CD4-positive, alpha-beta memory T cell (primary cell): ENCODE measurements at regions not wholly inside any gene's neighbourhood (a gene's known extent, or its start where the extent isn't known, plus 50 kb on each side); places are given as distances from the start of the nearest gene placed in this dataset.

ENCODE experiments used
- CTCF ChIA-PET: fragments of 350-600 bp; sonication (Branson Sonifier 250); formaldehyde crosslinking; loops from one replicate; lab custom pipeline; 2021; ENCODE audit warnings: inconsistent platforms; ENCODE audit not compliant: partially characterized antibody; lab: Charles Lee
- POLR2A ChIA-PET: fragments of 350-600 bp; sonication (Branson Sonifier 250); formaldehyde crosslinking; loops from one replicate; lab custom pipeline; 2021; ENCODE audit not compliant: partially characterized antibody; lab: Charles Lee
- DNase-seq, 5 donors: peaks; one replicate each; pipeline versions ENCODE4 v3.0.0 to v3.0.0-alpha.2; 2020 to 2022; ENCODE audit warnings: mixed read lengths in 1 of 5
- H3K27ac ChIP-seq: one replicate; pipeline ENCODE4 v1.7.0; 2013; ENCODE audit warnings: low read depth, low read length
- H3K27me3 ChIP-seq: 2 replicates; pipeline ENCODE4 v1.7.0; 2013; ENCODE audit warnings: mild to moderate bottlenecking, low read length, moderate library complexity; ENCODE audit not compliant: insufficient read depth
- H3K36me3 ChIP-seq: 2 replicates; pipeline ENCODE4 v1.7.0; 2013; ENCODE audit warnings: mild to moderate bottlenecking, low read length, moderate library complexity; ENCODE audit not compliant: insufficient read depth
- H3K4me1 ChIP-seq: 2 replicates; pipeline ENCODE4 v1.7.0; 2013; ENCODE audit warnings: mild to moderate bottlenecking, low read length, moderate library complexity; ENCODE audit not compliant: insufficient read depth
- H3K4me3 ChIP-seq, 2 donors: one replicate each; pipeline ENCODE4 v1.7.0; 2013; ENCODE audit warnings: low read length in 2 of 2, mild to moderate bottlenecking in 1 of 2
- H3K9me3 ChIP-seq, 2 donors: one replicate each; pipeline ENCODE4 v1.7.0; 2013; ENCODE audit warnings: low read length in 2 of 2, control low read depth in 1 of 2; ENCODE audit not compliant: control insufficient read depth in 1 of 2
- H3K27ac Mint-ChIP-seq, 7 donors: one replicate each; pipeline ENCODE4 v1.8.0; 2020 to 2021; ENCODE audit warnings: mixed read lengths in 7 of 7, mild to moderate bottlenecking in 6 of 7, inconsistent platforms in 3 of 7, moderate library complexity in 3 of 7
- H3K27me3 Mint-ChIP-seq, 2 donors: one replicate each; pipeline ENCODE4 v1.8.0; 2020 to 2021; ENCODE audit warnings: mixed read lengths in 2 of 2
- H3K36me3 Mint-ChIP-seq, 2 donors: one replicate each; pipeline ENCODE4 v1.8.0; 2020 to 2021; ENCODE audit warnings: mixed read lengths in 2 of 2, inconsistent platforms in 1 of 2, mild to moderate bottlenecking in 1 of 2
- H3K4me1 Mint-ChIP-seq, 4 donors: one replicate each; pipeline ENCODE4 v1.8.0; 2020 to 2021; ENCODE audit warnings: mixed read lengths in 4 of 4, mild to moderate bottlenecking in 1 of 4
- H3K4me3 Mint-ChIP-seq, 8 donors: one replicate each; pipeline ENCODE4 v1.8.0; 2020 to 2021; ENCODE audit warnings: mixed read lengths in 8 of 8, mild to moderate bottlenecking in 7 of 8, moderate library complexity in 6 of 8, inconsistent platforms in 3 of 8
- H3K9me3 Mint-ChIP-seq, 8 donors: one replicate each; pipeline ENCODE4 v1.8.0; 2020 to 2021; ENCODE audit warnings: mixed read lengths in 8 of 8, mild to moderate bottlenecking in 5 of 8, inconsistent platforms in 3 of 8, moderate library complexity in 1 of 8
- intact Hi-C: fragments of 100-400 bp; cut with micrococcal nuclease; formaldehyde crosslinking; loops from one replicate; pipeline ENCODE4 v1.15.1; 2023

DNA sequence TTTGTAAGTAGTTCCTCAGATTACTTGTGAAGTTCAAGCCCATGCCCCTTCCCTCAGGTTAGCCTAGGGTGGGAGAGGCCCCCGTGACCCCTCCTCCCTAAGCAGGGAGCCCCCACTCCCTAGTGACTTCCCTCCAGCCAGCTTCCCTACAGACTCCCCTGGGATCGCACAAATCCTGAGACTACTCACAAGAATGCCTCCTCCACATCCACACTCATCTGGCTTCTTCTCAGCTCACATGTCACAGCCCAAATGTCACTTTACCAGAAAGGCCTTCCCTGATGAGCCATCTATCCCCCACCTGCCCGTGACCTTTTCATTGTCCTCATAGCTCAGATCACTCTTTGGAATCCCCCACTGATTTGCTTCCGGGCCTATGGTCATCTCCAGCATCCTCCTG is 96.7 kb upstream of the ARAP3 start:
- ChIA-PET POLR2A (no interaction called here), CTCF (no interaction called here)
- intact Hi-C loops = no loop called here
- Histone ChIP-seq H3K9me3 (no peaks in the 10 kb centered on the region), H3K27me3 (no peaks in the 10 kb centered on the region), H3K36me3 (no peaks in the 10 kb centered on the region), H3K4me1 (no peaks in the 10 kb centered on the region), H3K27ac (no peak overlapping the region), H3K4me3 (no peak overlapping the region)
- no peak overlapping the region for H3K4me3 Mint-ChIP-seq
- no peak overlapping the region for H3K27ac Mint-ChIP-seq
- H3K36me3 Mint-ChIP-seq = no peaks in the 10 kb centered on the region
- H3K27me3 Mint-ChIP-seq = peaks cover 0 to 12% of the 10 kb centered on the region in 2 donors
- no peaks in the 10 kb centered on the region for H3K9me3 Mint-ChIP-seq
- H3K4me1 Mint-ChIP-seq = no peaks in the 10 kb centered on the region
- DNase-seq = no peak

DNA sequence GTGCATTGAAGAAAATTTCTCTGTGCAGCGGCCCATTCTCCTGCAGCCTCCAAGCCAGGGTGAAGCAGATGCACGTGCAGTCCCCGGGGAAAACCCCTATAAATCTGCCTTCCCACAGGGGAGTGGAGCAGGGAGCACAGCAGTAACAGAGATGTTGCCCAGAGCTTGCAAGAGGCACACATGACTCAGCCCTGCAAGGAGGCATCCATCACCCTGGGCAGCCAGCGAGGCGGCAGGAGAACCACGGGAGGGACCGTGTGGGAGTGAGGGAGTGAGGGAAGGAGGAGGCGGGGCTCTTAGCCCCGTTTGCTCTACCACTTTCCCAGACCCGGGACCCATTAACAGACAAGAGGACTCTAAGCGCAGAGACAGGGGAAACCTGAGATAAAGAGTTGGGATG is 96.2 kb upstream of the ARAP3 start:
- POLR2A ChIA-PET = no interaction called here
- intact Hi-C loops = no loop called here
- H3K9me3 ChIP-seq = no peaks in the 10 kb centered on the region
- Mint-ChIP-seq H3K36me3 (no peaks in the 10 kb centered on the region), H3K27ac (no peak overlapping the region), H3K4me3 (no peak overlapping the region), H3K27me3 (peaks cover 0 to 11% of the 10 kb centered on the region in 2 donors), H3K4me1 (no peaks in the 10 kb centered on the region), H3K9me3 (no peaks in the 10 kb centered on the region)
- no peaks in the 10 kb centered on the region for H3K27me3 ChIP-seq
- H3K36me3 ChIP-seq = no peaks in the 10 kb centered on the region
- H3K4me1 ChIP-seq = no peaks in the 10 kb centered on the region
- H3K27ac ChIP-seq = no peak overlapping the region
- CTCF ChIA-PET = no interaction called here
- no peak for DNase-seq
- no peak overlapping the region for H3K4me3 ChIP-seq

DNA sequence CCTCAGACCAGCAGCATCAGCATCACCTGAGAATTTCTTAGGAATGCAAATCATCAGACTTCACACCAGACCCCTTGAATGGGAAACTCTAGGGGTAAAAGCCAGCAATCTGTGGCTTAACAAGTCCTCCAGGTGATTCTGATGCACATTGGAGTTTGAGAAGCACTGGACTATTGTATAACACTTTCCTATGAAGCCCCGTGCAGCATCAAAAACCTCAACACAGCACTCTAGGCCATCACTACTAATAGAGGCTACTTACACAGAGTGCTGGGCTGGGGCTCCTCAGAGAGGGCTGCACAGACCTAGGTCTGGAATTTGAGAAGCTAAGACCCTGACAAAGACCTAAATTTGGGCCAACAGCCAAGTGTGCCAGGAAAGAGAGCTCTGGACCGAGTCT is 95.7 kb upstream of the ARAP3 start:
- DNase-seq = no peak
- no peaks in the 10 kb centered on the region for H3K36me3 Mint-ChIP-seq
- H3K27ac ChIP-seq = no peak overlapping the region
- H3K27me3 ChIP-seq = no peaks in the 10 kb centered on the region
- no peak overlapping the region for H3K4me3 ChIP-seq
- no peaks in the 10 kb centered on the region for H3K36me3 ChIP-seq
- CTCF ChIA-PET = no interaction called here
- no peaks in the 10 kb centered on the region for H3K4me1 Mint-ChIP-seq
- H3K27me3 Mint-ChIP-seq = peaks cover 0 to 11% of the 10 kb centered on the region in 2 donors
- H3K4me3 Mint-ChIP-seq = no peak overlapping the region
- POLR2A ChIA-PET = no interaction called here
- H3K27ac Mint-ChIP-seq = no peak overlapping the region
- no peaks in the 10 kb centered on the region for H3K9me3 ChIP-seq
- no peaks in the 10 kb centered on the region for H3K9me3 Mint-ChIP-seq
- H3K4me1 ChIP-seq = no peaks in the 10 kb centered on the region
- intact Hi-C loops = no loop called here

DNA sequence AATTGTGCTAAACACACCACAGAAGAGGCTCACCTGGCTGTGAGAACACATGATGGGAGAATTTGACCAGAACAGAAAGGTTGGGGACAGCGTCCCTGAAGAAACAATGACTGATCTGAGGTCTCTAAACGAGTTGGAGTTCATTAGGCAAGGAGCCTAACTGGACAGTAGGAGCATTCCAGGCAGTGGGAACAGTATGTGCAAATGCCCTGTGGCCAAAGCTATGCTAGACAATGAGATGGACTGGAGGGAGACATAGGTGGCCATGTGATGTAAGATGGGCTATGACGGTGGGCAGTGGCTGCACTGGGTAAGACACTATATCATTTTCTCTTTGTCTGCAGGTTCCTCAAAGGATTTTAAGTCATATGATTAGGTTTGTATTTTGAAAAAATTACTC is 95.1 kb upstream of the ARAP3 start:
- Mint-ChIP-seq H3K9me3 (no peaks in the 10 kb centered on the region), H3K27me3 (peaks cover 3 to 11% of the 10 kb centered on the region in 2 donors), H3K4me3 (no peak overlapping the region), H3K4me1 (no peaks in the 10 kb centered on the region), H3K36me3 (no peaks in the 10 kb centered on the region), H3K27ac (no peak overlapping the region)
- no peaks in the 10 kb centered on the region for H3K36me3 ChIP-seq
- ChIA-PET CTCF (no interaction called here), POLR2A (no interaction called here)
- intact Hi-C loops = no loop called here
- H3K4me3 ChIP-seq = no peak overlapping the region
- DNase-seq = no peak
- no peaks in the 10 kb centered on the region for H3K4me1 ChIP-seq
- H3K9me3 ChIP-seq = no peaks in the 10 kb centered on the region
- no peak overlapping the region for H3K27ac ChIP-seq
- no peaks in the 10 kb centered on the region for H3K27me3 ChIP-seq

DNA sequence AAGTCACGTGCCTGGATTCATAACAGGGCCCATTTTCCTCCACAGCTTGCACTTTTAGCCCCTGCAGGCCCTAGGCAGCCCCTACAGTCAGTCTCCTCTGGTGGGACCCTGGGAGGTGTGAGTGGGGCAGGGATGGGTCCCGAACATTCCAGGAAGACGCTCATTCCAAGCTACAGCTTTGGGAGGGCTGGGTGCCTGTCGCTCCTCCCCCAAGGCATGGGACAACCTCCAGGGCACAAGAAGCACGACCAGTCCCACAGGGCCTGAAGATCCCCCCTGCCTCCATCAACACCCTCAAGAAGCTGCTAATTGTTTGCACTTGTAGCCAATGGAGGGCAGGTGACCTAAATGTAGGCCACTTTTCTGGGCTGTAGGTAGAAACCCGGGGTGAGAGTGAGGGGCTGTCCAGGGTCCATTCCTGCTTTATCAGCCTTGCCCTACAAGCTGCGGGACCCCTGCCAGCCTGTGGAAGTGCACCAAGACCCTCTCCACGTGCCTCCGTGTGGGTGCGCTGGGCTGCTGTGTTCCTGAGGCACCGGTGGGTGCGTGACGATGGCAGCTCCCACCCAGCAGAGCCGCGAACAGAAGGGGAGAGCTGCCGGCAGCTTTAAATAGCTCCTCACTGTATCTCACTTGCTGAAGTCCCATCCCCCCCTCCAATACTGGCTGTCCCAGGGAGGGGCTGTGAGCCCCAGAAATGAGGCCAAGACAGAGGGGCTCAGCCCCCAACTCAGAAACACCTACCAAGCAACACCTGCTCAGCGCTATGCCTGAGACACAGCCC is 91.9 kb upstream of the ARAP3 start:
- no peak overlapping the region for H3K27ac ChIP-seq
- H3K36me3 Mint-ChIP-seq = no peaks in the 10 kb centered on the region
- H3K4me1 ChIP-seq = no peaks in the 10 kb centered on the region
- no peaks in the 10 kb centered on the region for H3K4me1 Mint-ChIP-seq
- H3K4me3 Mint-ChIP-seq = no peak overlapping the region
- no peak for DNase-seq
- H3K9me3 ChIP-seq = no peaks in the 10 kb centered on the region
- ChIA-PET POLR2A (no interaction called here), CTCF (no interaction called here)
- peaks cover 6 to 7% of the 10 kb centered on the region in 2 donors for H3K27me3 Mint-ChIP-seq
- H3K36me3 ChIP-seq = no peaks in the 10 kb centered on the region
- H3K27ac Mint-ChIP-seq = no peak overlapping the region
- no peaks in the 10 kb centered on the region for H3K27me3 ChIP-seq
- intact Hi-C loops = no loop called here
- no peak overlapping the region for H3K4me3 ChIP-seq
- peaks cover 0 to 1% (median 0%) of the 10 kb centered on the region in 8 donors for H3K9me3 Mint-ChIP-seq

DNA sequence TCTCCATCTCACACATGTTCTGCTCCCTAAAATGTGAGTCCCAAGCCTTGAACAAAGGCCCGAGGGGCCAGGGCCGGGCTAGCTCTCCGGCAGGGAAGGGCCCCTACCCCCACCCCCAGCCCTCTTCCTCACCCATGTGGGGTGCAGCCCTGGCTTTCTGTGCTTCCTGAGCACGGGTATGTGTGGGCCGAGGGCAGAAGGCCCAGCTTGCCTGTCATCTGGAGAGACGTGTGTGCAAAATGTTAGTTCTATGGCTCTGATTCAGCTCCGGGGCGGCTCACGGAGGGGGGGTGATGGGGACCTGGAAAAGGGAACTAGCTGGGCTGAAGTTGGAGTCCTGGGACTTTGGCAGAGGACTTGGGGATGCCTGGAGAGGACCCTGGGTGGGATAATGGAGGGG is 90.3 kb upstream of the ARAP3 start:
- H3K36me3 ChIP-seq = no peaks in the 10 kb centered on the region
- intact Hi-C loops = no loop called here
- ChIA-PET CTCF (no interaction called here), POLR2A (no interaction called here)
- H3K27me3 ChIP-seq = no peaks in the 10 kb centered on the region
- no peak overlapping the region for H3K27ac ChIP-seq
- no peak overlapping the region for H3K4me3 ChIP-seq
- Mint-ChIP-seq H3K27me3 (peaks cover 6 to 7% of the 10 kb centered on the region in 2 donors), H3K36me3 (peaks cover 0 to 4% of the 10 kb centered on the region in 2 donors), H3K9me3 (peaks cover 0 to 5% (median 0%) of the 10 kb centered on the region in 8 donors), H3K4me3 (no peak overlapping the region), H3K4me1 (no peaks in the 10 kb centered on the region), H3K27ac (no peak overlapping the region)
- H3K4me1 ChIP-seq = no peaks in the 10 kb centered on the region
- no peaks in the 10 kb centered on the region for H3K9me3 ChIP-seq
- DNase-seq = no peak

DNA sequence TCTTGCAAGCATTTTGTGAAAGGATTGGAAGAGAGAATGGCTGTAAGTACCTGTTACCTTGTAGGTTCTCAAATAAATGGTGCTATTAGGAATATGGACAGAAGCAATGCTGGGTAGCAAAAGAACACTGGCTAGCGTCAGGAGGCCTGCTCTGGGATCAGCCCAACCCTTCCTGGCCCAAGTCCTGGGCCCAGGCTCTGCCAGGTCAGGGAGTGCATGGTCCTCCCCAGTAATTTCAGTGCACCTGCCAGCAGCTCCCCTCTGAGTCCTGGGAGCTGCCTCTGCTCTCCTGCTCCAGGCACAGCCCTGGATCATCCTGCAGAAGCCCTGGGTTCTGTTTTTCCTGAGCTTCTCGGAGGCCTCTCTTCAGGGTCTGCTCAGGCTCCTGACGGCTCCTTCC is 89.5 kb upstream of the ARAP3 start:
- H3K27ac Mint-ChIP-seq = no peak overlapping the region
- Histone ChIP-seq H3K27me3 (no peaks in the 10 kb centered on the region), H3K36me3 (no peaks in the 10 kb centered on the region), H3K27ac (no peak overlapping the region), H3K4me3 (no peak overlapping the region), H3K9me3 (no peaks in the 10 kb centered on the region), H3K4me1 (no peaks in the 10 kb centered on the region)
- peaks cover 4 to 6% of the 10 kb centered on the region in 2 donors for H3K27me3 Mint-ChIP-seq
- POLR2A ChIA-PET = no interaction called here
- no peaks in the 10 kb centered on the region for H3K4me1 Mint-ChIP-seq
- intact Hi-C loops = no loop called here
- DNase-seq = no peak
- H3K4me3 Mint-ChIP-seq = no peak overlapping the region
- H3K9me3 Mint-ChIP-seq = peaks cover 0 to 5% (median 0%) of the 10 kb centered on the region in 8 donors
- CTCF ChIA-PET = no interaction called here
- peaks cover 0 to 4% of the 10 kb centered on the region in 2 donors for H3K36me3 Mint-ChIP-seq
